ENCODE measurements at regions not wholly inside any gene's neighbourhood (a gene's known extent, or its start where the extent isn't known, plus 50 kb on each side); places are given as distances from the start of the nearest gene placed in this dataset.

GRCh38 chr18:46291149-46291548 lies 187.0 kb downstream of the HAUS1 start:
- Histone ChIP-seq H3K27me3 (ENCODE audit: control insufficient read depth, insufficient read depth, low read length) (no peaks in the 10 kb centered on the region), H3K4me3 (ENCODE audit: low read length) (no peak overlapping the region), H3K27ac (ENCODE audit: low read length) (no peak overlapping the region), H3K36me3 (ENCODE audit: control insufficient read depth, insufficient read depth, low read length) (no peaks in the 10 kb centered on the region), H3K4me1 (ENCODE audit: control insufficient read depth, insufficient read depth, low read length) (no peaks in the 10 kb centered on the region), H3K9me3 (ENCODE audit: control insufficient read depth, low read depth, low read length) (no peaks in the 10 kb centered on the region)
- WGBS (ENCODE audit: insufficient coverage, low lambda C conversion rate) = no CpG with 5 or more reads among the region's 4 CpGs
- DNase-seq = no peak

- DNase-seq = no peak
- no peak overlapping the region for H3K27ac ChIP-seq (ENCODE audit: low read length)
- no peak overlapping the region for H3K4me3 ChIP-seq (ENCODE audit: low read length)
- H3K36me3 ChIP-seq (ENCODE audit: control insufficient read depth, insufficient read depth, low read length) = no peaks in the 10 kb centered on the region
- WGBS (ENCODE audit: insufficient coverage, low lambda C conversion rate) = no CpG with 5 or more reads among the region's 5 CpGs
- no peaks in the 10 kb centered on the region for H3K27me3 ChIP-seq (ENCODE audit: control insufficient read depth, insufficient read depth, low read length)
- H3K9me3 ChIP-seq (ENCODE audit: control insufficient read depth, low read depth, low read length) = no peaks in the 10 kb centered on the region
- H3K4me1 ChIP-seq (ENCODE audit: control insufficient read depth, insufficient read depth, low read length) = no peaks in the 10 kb centered on the region
These were observed 189.6 kb downstream of the HAUS1 start for GRCh38 chr18:46293742-46294181.

- Histone ChIP-seq H3K4me3 (ENCODE audit: low read length) (no peak overlapping the region), H3K27me3 (ENCODE audit: control insufficient read depth, insufficient read depth, low read length) (no peaks in the 10 kb centered on the region), H3K36me3 (ENCODE audit: control insufficient read depth, insufficient read depth, low read length) (no peaks in the 10 kb centered on the region), H3K9me3 (ENCODE audit: control insufficient read depth, low read depth, low read length) (no peaks in the 10 kb centered on the region), H3K4me1 (ENCODE audit: control insufficient read depth, insufficient read depth, low read length) (no peaks in the 10 kb centered on the region), H3K27ac (ENCODE audit: low read length) (no peak overlapping the region)
- no peak for DNase-seq
- no CpG with 5 or more reads among the region's 3 CpGs for WGBS (ENCODE audit: insufficient coverage, low lambda C conversion rate)
These were observed 190.1 kb downstream of the HAUS1 start for GRCh38 chr18:46294318-46294717.

GRCh38 chr18:46294751-46295150 lies 190.6 kb downstream of the HAUS1 start:
- H3K27ac ChIP-seq (ENCODE audit: low read length) = no peak overlapping the region
- WGBS (ENCODE audit: insufficient coverage, low lambda C conversion rate) = no CpG with 5 or more reads among the region's 5 CpGs
- DNase-seq = no peak
- H3K9me3 ChIP-seq (ENCODE audit: control insufficient read depth, low read depth, low read length) = no peaks in the 10 kb centered on the region
- no peaks in the 10 kb centered on the region for H3K4me1 ChIP-seq (ENCODE audit: control insufficient read depth, insufficient read depth, low read length)
- no peak overlapping the region for H3K4me3 ChIP-seq (ENCODE audit: low read length)
- H3K27me3 ChIP-seq (ENCODE audit: control insufficient read depth, insufficient read depth, low read length) = no peaks in the 10 kb centered on the region
- H3K36me3 ChIP-seq (ENCODE audit: control insufficient read depth, insufficient read depth, low read length) = no peaks in the 10 kb centered on the region

GRCh38 chr18:46295416-46295815 lies 191.2 kb downstream of the HAUS1 start:
- Histone ChIP-seq H3K27me3 (ENCODE audit: control insufficient read depth, insufficient read depth, low read length) (no peaks in the 10 kb centered on the region), H3K4me1 (ENCODE audit: control insufficient read depth, insufficient read depth, low read length) (no peaks in the 10 kb centered on the region), H3K36me3 (ENCODE audit: control insufficient read depth, insufficient read depth, low read length) (no peaks in the 10 kb centered on the region), H3K9me3 (ENCODE audit: control insufficient read depth, low read depth, low read length) (no peaks in the 10 kb centered on the region), H3K4me3 (ENCODE audit: low read length) (no peak overlapping the region), H3K27ac (ENCODE audit: low read length) (no peak overlapping the region)
- no peak for DNase-seq
- 81% methylated on average over 2 of the region's 7 CpGs for WGBS (ENCODE audit: insufficient coverage, low lambda C conversion rate)

GRCh38 chr18:46296656-46297055 lies 192.5 kb downstream of the HAUS1 start:
- H3K36me3 ChIP-seq (ENCODE audit: control insufficient read depth, insufficient read depth, low read length) = no peaks in the 10 kb centered on the region
- no peaks in the 10 kb centered on the region for H3K27me3 ChIP-seq (ENCODE audit: control insufficient read depth, insufficient read depth, low read length)
- H3K9me3 ChIP-seq (ENCODE audit: control insufficient read depth, low read depth, low read length) = no peaks in the 10 kb centered on the region
- no peak overlapping the region for H3K4me3 ChIP-seq (ENCODE audit: low read length)
- no CpG with 5 or more reads among the region's 4 CpGs for WGBS (ENCODE audit: insufficient coverage, low lambda C conversion rate)
- no peak for DNase-seq
- no peak overlapping the region for H3K27ac ChIP-seq (ENCODE audit: low read length)
- H3K4me1 ChIP-seq (ENCODE audit: control insufficient read depth, insufficient read depth, low read length) = no peaks in the 10 kb centered on the region

- WGBS (ENCODE audit: insufficient coverage, low lambda C conversion rate) = no CpG with 5 or more reads among the region's 1 CpG
- Histone ChIP-seq H3K4me1 (ENCODE audit: control insufficient read depth, insufficient read depth, low read length) (no peaks in the 10 kb centered on the region), H3K27me3 (ENCODE audit: control insufficient read depth, insufficient read depth, low read length) (no peaks in the 10 kb centered on the region), H3K27ac (ENCODE audit: low read length) (no peak overlapping the region), H3K36me3 (ENCODE audit: control insufficient read depth, insufficient read depth, low read length) (no peaks in the 10 kb centered on the region), H3K4me3 (ENCODE audit: low read length) (no peak overlapping the region), H3K9me3 (ENCODE audit: control insufficient read depth, low read depth, low read length) (no peaks in the 10 kb centered on the region)
- DNase-seq = no peak
These were observed 192.9 kb downstream of the HAUS1 start for GRCh38 chr18:46297124-46297523.

- Histone ChIP-seq H3K4me1 (ENCODE audit: control insufficient read depth, insufficient read depth, low read length) (no peaks in the 10 kb centered on the region), H3K36me3 (ENCODE audit: control insufficient read depth, insufficient read depth, low read length) (no peaks in the 10 kb centered on the region), H3K27ac (ENCODE audit: low read length) (no peak overlapping the region), H3K9me3 (ENCODE audit: control insufficient read depth, low read depth, low read length) (no peaks in the 10 kb centered on the region), H3K4me3 (ENCODE audit: low read length) (no peak overlapping the region), H3K27me3 (ENCODE audit: control insufficient read depth, insufficient read depth, low read length) (no peaks in the 10 kb centered on the region)
- no CpG with 5 or more reads among the region's 3 CpGs for WGBS (ENCODE audit: insufficient coverage, low lambda C conversion rate)
- no peak for DNase-seq
These were observed 193.4 kb downstream of the HAUS1 start for GRCh38 chr18:46297621-46298020.

GRCh38 chr18:46298511-46298910 lies 194.3 kb downstream of the HAUS1 start:
- WGBS (ENCODE audit: insufficient coverage, low lambda C conversion rate) = 100% methylated on average over 1 of the region's 6 CpGs
- no peak for DNase-seq
- no peak overlapping the region for H3K27ac ChIP-seq (ENCODE audit: low read length)

GRCh38 chr18:46299465-46300008 lies 195.4 kb downstream of the HAUS1 start:
- Histone ChIP-seq H3K4me3 (ENCODE audit: low read length) (no peak overlapping the region), H3K9me3 (ENCODE audit: control insufficient read depth, low read depth, low read length) (no peaks in the 10 kb centered on the region), H3K4me1 (ENCODE audit: control insufficient read depth, insufficient read depth, low read length) (no peaks in the 10 kb centered on the region), H3K36me3 (ENCODE audit: control insufficient read depth, insufficient read depth, low read length) (no peaks in the 10 kb centered on the region), H3K27me3 (ENCODE audit: control insufficient read depth, insufficient read depth, low read length) (peaks cover 3% of the 10 kb centered on the region), H3K27ac (ENCODE audit: low read length) (no peak overlapping the region)
- no peak for DNase-seq
- 82% methylated on average over 4 of the region's 7 CpGs for WGBS (ENCODE audit: insufficient coverage, low lambda C conversion rate)

More at GRCh38 chr18:46298511-46298910, 194.3 kb downstream of the HAUS1 start:
- Histone ChIP-seq H3K27me3 (ENCODE audit: control insufficient read depth, insufficient read depth, low read length) (peaks cover 3% of the 10 kb centered on the region), H3K36me3 (ENCODE audit: control insufficient read depth, insufficient read depth, low read length) (no peaks in the 10 kb centered on the region), H3K4me1 (ENCODE audit: control insufficient read depth, insufficient read depth, low read length) (no peaks in the 10 kb centered on the region), H3K4me3 (ENCODE audit: low read length) (no peak overlapping the region), H3K9me3 (ENCODE audit: control insufficient read depth, low read depth, low read length) (no peaks in the 10 kb centered on the region)

GRCh38 chr18:46301081-46301480 lies 196.9 kb downstream of the HAUS1 start:
- Histone ChIP-seq H3K4me3 (ENCODE audit: low read length) (no peak overlapping the region), H3K27me3 (ENCODE audit: control insufficient read depth, insufficient read depth, low read length) (peaks cover 3% of the 10 kb centered on the region), H3K4me1 (ENCODE audit: control insufficient read depth, insufficient read depth, low read length) (no peaks in the 10 kb centered on the region), H3K9me3 (ENCODE audit: control insufficient read depth, low read depth, low read length) (no peaks in the 10 kb centered on the region), H3K36me3 (ENCODE audit: control insufficient read depth, insufficient read depth, low read length) (no peaks in the 10 kb centered on the region), H3K27ac (ENCODE audit: low read length) (no peak overlapping the region)
- DNase-seq = no peak
- WGBS (ENCODE audit: insufficient coverage, low lambda C conversion rate) = no CpG with 5 or more reads among the region's 6 CpGs

All from large intestine (tissue), 3 donors.